HEK293 (cell line): ENCODE measurements at regions not wholly inside any gene's neighbourhood (a gene's known extent, or its start where the extent isn't known, plus 50 kb on each side); places are given as distances from the start of the nearest gene placed in this dataset.

Experiments
- GLI4 ChIP-seq: fragments of 450-650 bp; formaldehyde crosslinking; IDR thresholded peaks from 2 replicates; pipeline ENCODE4 v1.5.1; 2016; ENCODE audit warnings: missing biosample characterization, missing genetic modification characterization
- YY1 ChIP-seq: fragments of 450-650 bp; formaldehyde crosslinking; IDR thresholded peaks from 2 replicates; pipeline ENCODE4 v1.5.1; 2018; ENCODE audit warnings: missing biosample characterization, missing genetic modification characterization
- ZNF10 ChIP-seq: fragments of 450-650 bp; formaldehyde crosslinking; IDR thresholded peaks from 2 replicates; pipeline ENCODE4 v1.5.1; 2017; ENCODE audit warnings: missing biosample characterization, missing genetic modification characterization
- ZNF202 ChIP-seq: fragments of 450-650 bp; formaldehyde crosslinking; IDR thresholded peaks from 2 replicates; pipeline ENCODE4 v1.5.1; 2016; ENCODE audit warnings: missing biosample characterization, missing genetic modification characterization, borderline replicate concordance
- ZNF391 ChIP-seq: fragments of 450-650 bp; formaldehyde crosslinking; IDR thresholded peaks from 2 replicates; pipeline ENCODE4 v1.5.1; 2016; ENCODE audit warnings: low read depth, missing biosample characterization, missing genetic modification characterization, borderline replicate concordance
- ZNF510 ChIP-seq: fragments of 450-650 bp; formaldehyde crosslinking; IDR thresholded peaks from 2 replicates; pipeline ENCODE4 v1.5.1; 2018; ENCODE audit warnings: mild to moderate bottlenecking, missing genetic modification characterization, missing biosample characterization; ENCODE audit not compliant: insufficient replicate concordance
- TF ChIP-seq, protein P1 (sequence below): fragments of 450-650 bp; formaldehyde crosslinking; IDR thresholded peaks from 2 replicates; pipeline ENCODE4 v1.5.1; 2016; ENCODE audit warnings: missing biosample characterization, missing genetic modification characterization
- TF ChIP-seq, protein P2 (sequence below): fragments of 450-650 bp; formaldehyde crosslinking; IDR thresholded peaks from 2 replicates; pipeline ENCODE4 v1.5.1; 2016; ENCODE audit warnings: missing biosample characterization, missing genetic modification characterization
- TF ChIP-seq, protein P3 (sequence below): fragments of 450-650 bp; formaldehyde crosslinking; IDR thresholded peaks from 2 replicates; pipeline ENCODE4 v1.5.1; 2016; ENCODE audit warnings: missing biosample characterization, missing genetic modification characterization
- TF ChIP-seq, protein P4 (sequence below): fragments of 450-650 bp; formaldehyde crosslinking; IDR thresholded peaks from 2 replicates; pipeline ENCODE4 v1.5.1; 2016; ENCODE audit warnings: missing biosample characterization, missing genetic modification characterization
- TF ChIP-seq, protein P5 (sequence below): fragments of 450-650 bp; formaldehyde crosslinking; IDR thresholded peaks from 2 replicates; pipeline ENCODE4 v1.5.1; 2016; ENCODE audit warnings: missing biosample characterization, missing genetic modification characterization

DNA sequence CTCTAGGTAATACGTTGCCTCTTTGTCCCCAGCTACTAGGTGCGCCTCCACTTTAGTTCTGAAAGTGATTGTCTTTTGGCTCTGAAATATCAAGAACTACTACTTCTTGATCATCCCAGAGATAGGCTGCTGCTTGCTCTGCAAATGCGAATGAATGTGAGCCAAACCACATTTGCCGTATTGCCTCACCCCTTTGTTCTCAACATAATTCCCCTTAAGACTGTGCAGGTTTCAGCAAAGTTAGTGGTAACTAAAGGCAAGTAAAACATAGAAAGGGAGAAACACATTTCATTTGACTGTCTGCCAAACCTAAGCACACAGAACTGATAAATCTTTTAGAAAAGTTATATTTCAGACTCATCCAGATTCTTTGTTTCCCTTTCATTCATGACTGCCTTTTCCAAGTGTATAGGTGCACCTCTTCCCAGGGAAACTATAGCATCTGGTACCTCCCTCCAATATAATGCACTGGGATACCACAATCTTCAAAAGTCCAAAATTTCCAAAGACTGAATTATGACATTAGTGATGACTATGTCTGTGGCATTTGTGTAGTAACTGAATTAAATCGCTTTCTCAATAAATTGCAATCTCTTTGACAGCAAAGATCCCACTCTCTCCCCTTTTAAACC is 720.6 kb upstream of the CBLB start:
- TF ChIP-seq, protein P1, sequence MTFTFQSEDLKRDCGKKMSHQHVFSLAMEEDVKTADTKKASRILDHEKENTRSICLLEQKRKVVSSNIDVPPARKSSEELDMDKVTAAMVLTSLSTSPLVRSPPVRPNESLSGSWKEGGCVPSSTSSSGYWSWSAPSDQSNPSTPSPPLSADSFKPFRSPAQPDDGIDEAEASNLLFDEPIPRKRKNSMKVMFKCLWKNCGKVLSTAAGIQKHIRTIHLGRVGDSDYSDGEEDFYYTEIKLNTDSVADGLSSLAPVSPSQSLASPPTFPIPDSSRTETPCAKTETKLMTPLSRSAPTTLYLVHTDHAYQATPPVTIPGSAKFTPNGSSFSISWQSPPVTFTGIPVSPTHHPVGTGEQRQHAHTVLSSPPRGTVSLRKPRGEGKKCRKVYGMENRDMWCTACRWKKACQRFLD (tag by site-specific recombination): no peak
- no peak for TF ChIP-seq ZNF202 (tag by site-specific recombination)
- TF ChIP-seq GLI4 (tag by site-specific recombination): no peak
- TF ChIP-seq, protein P2, sequence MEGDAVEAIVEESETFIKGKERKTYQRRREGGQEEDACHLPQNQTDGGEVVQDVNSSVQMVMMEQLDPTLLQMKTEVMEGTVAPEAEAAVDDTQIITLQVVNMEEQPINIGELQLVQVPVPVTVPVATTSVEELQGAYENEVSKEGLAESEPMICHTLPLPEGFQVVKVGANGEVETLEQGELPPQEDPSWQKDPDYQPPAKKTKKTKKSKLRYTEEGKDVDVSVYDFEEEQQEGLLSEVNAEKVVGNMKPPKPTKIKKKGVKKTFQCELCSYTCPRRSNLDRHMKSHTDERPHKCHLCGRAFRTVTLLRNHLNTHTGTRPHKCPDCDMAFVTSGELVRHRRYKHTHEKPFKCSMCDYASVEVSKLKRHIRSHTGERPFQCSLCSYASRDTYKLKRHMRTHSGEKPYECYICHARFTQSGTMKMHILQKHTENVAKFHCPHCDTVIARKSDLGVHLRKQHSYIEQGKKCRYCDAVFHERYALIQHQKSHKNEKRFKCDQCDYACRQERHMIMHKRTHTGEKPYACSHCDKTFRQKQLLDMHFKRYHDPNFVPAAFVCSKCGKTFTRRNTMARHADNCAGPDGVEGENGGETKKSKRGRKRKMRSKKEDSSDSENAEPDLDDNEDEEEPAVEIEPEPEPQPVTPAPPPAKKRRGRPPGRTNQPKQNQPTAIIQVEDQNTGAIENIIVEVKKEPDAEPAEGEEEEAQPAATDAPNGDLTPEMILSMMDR (tag by site-specific recombination): no peak
- TF ChIP-seq, protein P3, sequence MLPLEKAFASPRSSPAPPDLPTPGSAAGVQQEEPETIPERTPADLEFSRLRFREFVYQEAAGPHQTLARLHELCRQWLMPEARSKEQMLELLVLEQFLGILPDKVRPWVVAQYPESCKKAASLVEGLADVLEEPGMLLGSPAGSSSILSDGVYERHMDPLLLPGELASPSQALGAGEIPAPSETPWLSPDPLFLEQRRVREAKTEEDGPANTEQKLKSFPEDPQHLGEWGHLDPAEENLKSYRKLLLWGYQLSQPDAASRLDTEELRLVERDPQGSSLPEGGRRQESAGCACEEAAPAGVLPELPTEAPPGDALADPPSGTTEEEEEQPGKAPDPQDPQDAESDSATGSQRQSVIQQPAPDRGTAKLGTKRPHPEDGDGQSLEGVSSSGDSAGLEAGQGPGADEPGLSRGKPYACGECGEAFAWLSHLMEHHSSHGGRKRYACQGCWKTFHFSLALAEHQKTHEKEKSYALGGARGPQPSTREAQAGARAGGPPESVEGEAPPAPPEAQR (tag by site-specific recombination): no peak
- TF ChIP-seq, protein P4, sequence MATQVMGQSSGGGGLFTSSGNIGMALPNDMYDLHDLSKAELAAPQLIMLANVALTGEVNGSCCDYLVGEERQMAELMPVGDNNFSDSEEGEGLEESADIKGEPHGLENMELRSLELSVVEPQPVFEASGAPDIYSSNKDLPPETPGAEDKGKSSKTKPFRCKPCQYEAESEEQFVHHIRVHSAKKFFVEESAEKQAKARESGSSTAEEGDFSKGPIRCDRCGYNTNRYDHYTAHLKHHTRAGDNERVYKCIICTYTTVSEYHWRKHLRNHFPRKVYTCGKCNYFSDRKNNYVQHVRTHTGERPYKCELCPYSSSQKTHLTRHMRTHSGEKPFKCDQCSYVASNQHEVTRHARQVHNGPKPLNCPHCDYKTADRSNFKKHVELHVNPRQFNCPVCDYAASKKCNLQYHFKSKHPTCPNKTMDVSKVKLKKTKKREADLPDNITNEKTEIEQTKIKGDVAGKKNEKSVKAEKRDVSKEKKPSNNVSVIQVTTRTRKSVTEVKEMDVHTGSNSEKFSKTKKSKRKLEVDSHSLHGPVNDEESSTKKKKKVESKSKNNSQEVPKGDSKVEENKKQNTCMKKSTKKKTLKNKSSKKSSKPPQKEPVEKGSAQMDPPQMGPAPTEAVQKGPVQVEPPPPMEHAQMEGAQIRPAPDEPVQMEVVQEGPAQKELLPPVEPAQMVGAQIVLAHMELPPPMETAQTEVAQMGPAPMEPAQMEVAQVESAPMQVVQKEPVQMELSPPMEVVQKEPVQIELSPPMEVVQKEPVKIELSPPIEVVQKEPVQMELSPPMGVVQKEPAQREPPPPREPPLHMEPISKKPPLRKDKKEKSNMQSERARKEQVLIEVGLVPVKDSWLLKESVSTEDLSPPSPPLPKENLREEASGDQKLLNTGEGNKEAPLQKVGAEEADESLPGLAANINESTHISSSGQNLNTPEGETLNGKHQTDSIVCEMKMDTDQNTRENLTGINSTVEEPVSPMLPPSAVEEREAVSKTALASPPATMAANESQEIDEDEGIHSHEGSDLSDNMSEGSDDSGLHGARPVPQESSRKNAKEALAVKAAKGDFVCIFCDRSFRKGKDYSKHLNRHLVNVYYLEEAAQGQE (tag by site-specific recombination): no peak
- TF ChIP-seq YY1 (tag by site-specific recombination): no peak
- no peak for TF ChIP-seq ZNF10
- TF ChIP-seq ZNF510: no peak
- TF ChIP-seq, protein P5, sequence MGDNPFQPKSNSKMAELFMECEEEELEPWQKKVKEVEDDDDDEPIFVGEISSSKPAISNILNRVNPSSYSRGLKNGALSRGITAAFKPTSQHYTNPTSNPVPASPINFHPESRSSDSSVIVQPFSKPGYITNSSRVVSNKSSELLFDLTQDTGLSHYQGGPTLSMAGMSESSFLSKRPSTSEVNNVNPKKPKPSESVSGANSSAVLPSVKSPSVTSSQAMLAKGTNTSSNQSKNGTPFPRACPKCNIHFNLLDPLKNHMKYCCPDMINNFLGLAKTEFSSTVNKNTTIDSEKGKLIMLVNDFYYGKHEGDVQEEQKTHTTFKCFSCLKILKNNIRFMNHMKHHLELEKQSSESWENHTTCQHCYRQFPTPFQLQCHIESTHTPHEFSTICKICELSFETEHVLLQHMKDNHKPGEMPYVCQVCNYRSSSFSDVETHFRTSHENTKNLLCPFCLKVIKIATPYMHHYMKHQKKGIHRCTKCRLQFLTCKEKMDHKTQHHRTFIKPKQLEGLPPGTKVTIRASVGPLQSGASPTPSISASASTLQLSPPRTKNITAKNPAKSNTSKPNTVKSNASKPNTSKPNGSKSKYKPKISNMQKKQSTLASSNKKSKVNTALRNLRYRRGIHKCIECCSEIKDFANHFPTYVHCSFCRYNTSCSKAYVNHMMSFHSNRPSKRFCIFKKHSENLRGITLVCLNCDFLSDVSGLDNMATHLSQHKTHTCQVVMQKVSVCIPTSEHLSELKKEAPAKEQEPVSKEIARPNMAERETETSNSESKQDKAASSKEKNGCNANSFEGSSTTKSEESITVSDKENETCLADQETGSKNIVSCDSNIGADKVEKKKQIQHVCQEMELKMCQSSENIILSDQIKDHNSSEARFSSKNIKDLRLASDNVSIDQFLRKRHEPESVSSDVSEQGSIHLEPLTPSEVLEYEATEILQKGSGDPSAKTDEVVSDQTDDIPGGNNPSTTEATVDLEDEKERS (tag by site-specific recombination): no peak
- no peak for TF ChIP-seq ZNF391 (tag by site-specific recombination)
